Smooth muscle cell (in vitro differentiated cells): ENCODE measurements at regions not wholly inside any gene's neighbourhood (a gene's known extent, or its start where the extent isn't known, plus 50 kb on each side); places are given as distances from the start of the nearest gene placed in this dataset.
A peak's percentile ranks its signal among the peaks of the same experiment; 100 is the strongest.

ENCODE experiments used
- DNase-seq: peaks from one replicate; lab custom pipeline; 2025; ENCODE audit not compliant: unreplicated experiment; lab: John Stamatoyannopoulos, UW
- H2AFZ ChIP-seq: fragments of 200-600 bp; sonication (generic); 2 replicates; pipeline ENCODE4 v1.6.0; 2016; ENCODE audit warnings: antibody characterized with exemption, low read depth, mild to moderate bottlenecking
- H3F3A ChIP-seq: fragments of 200-600 bp; sonication (generic); 2 replicates; pipeline ENCODE4 v1.6.0; 2017; ENCODE audit warnings: antibody characterized with exemption, low read depth
- H3K27ac ChIP-seq: fragments of 200-600 bp; sonication (generic); 2 replicates; pipeline ENCODE4 v1.5.1; 2016; ENCODE audit warnings: low read depth, mild to moderate bottlenecking
- H3K27me3 ChIP-seq: fragments of 200-600 bp; sonication (generic); 2 replicates; pipeline ENCODE4 v1.6.1; 2016; ENCODE audit warnings: low read depth, mild to moderate bottlenecking
- H3K36me3 ChIP-seq: fragments of 200-600 bp; sonication (generic); 2 replicates; pipeline ENCODE4 v1.5.1; 2016; ENCODE audit warnings: low read depth
- H3K4me1 ChIP-seq: fragments of 200-600 bp; sonication (generic); 2 replicates; pipeline ENCODE4 v1.5.1; 2016; ENCODE audit warnings: low read depth
- H3K4me2 ChIP-seq: fragments of 200-600 bp; sonication (generic); 2 replicates; pipeline ENCODE4 v1.6.0; 2016; ENCODE audit warnings: mild to moderate bottlenecking
- H3K4me3 ChIP-seq: fragments of 200-600 bp; sonication (generic); 2 replicates; pipeline ENCODE4 v1.5.1; 2016; ENCODE audit warnings: mild to moderate bottlenecking
- H3K79me2 ChIP-seq: fragments of 200-600 bp; sonication (generic); 2 replicates; pipeline ENCODE4 v1.6.0; 2016; ENCODE audit warnings: low read depth, mild to moderate bottlenecking
- H3K9ac ChIP-seq: fragments of 200-600 bp; sonication (generic); 2 replicates; pipeline ENCODE4 v1.6.0; 2016; ENCODE audit warnings: low read depth
- H3K9me3 ChIP-seq: fragments of 200-600 bp; sonication (generic); replicated peaks from 2 replicates; pipeline ENCODE4 v1.5.1; 2016; ENCODE audit warnings: low read depth
- H4K20me1 ChIP-seq: fragments of 200-600 bp; sonication (generic); 2 replicates; pipeline ENCODE4 v1.6.0; 2016; ENCODE audit warnings: low read depth
- WGBS: methylation state at CpG from one replicate; pipeline ENCODE4 v1.1.7; 2016; ENCODE audit warnings: low lambda C conversion rate; 5-methylcytosine and 5-hydroxymethylcytosine counted together
- TF ChIP-seq, protein P1 (sequence below): fragments of 200-600 bp; sonication (generic); IDR thresholded peaks from 2 replicates; pipeline ENCODE4 v1.5.1; 2017; ENCODE audit warnings: borderline replicate concordance, mild to moderate bottlenecking, antibody characterized with exemption; ENCODE audit not compliant: insufficient read depth, poor library complexity, severe bottlenecking

DNA sequence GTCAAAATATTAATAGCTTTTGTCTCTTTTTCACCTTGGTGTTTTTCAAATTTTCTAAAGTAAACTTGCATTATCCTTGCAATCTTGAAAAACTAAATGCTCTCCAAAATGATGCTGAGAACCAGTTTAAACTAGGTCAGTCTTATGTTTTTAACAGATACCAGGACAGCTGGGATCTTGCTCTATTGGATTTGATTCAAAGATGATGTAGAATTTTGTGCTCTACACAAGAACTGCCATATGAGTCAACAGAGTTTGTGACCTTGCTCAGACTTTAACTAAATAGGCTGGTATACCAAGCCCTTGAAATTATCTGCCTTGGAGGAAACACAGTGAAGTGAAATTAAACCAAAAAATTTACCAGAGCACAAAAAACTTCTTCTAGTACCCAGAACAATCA lies 991.1 kb downstream of the STPG2 start:
- Histone ChIP-seq H3K36me3 (no peaks in the 10 kb centered on the region), H3K27me3 (no peaks in the 10 kb centered on the region), H4K20me1 (no peaks in the 10 kb centered on the region), H3K9ac (no peak overlapping the region), H3K9me3 (no peaks in the 10 kb centered on the region), H2AFZ (no peak overlapping the region), H3K4me3 (no peak overlapping the region), H3K4me2 (no peak overlapping the region), H3K27ac (no peak overlapping the region), H3K79me2 (no peaks in the 10 kb centered on the region), H3F3A (no peaks in the 10 kb centered on the region), H3K4me1 (no peaks in the 10 kb centered on the region)
- DNase-seq = no peak
- TF ChIP-seq, protein P1, sequence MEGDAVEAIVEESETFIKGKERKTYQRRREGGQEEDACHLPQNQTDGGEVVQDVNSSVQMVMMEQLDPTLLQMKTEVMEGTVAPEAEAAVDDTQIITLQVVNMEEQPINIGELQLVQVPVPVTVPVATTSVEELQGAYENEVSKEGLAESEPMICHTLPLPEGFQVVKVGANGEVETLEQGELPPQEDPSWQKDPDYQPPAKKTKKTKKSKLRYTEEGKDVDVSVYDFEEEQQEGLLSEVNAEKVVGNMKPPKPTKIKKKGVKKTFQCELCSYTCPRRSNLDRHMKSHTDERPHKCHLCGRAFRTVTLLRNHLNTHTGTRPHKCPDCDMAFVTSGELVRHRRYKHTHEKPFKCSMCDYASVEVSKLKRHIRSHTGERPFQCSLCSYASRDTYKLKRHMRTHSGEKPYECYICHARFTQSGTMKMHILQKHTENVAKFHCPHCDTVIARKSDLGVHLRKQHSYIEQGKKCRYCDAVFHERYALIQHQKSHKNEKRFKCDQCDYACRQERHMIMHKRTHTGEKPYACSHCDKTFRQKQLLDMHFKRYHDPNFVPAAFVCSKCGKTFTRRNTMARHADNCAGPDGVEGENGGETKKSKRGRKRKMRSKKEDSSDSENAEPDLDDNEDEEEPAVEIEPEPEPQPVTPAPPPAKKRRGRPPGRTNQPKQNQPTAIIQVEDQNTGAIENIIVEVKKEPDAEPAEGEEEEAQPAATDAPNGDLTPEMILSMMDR = no peak

DNA sequence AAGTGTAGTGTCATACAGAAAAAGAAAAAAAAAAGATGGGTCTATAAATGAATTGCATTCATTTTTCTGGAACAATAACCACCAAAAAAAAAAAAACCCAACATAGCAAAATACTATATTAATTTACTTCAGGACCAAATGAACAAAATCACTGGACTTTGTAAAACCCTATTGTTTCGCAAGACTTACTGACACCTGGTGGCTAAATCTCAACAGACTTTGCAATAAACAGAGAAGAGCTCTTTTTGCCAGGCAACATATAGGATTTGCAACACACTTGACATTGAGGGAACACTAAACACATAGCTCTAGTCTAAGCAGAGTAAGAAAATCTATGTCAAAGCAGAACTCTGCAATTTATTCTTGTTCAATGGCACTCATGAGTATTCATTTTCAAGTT lies 990.2 kb downstream of the STPG2 start:
- H3K79me2 ChIP-seq = no peaks in the 10 kb centered on the region
- H3K36me3 ChIP-seq = no peaks in the 10 kb centered on the region
- no peaks in the 10 kb centered on the region for H3K9me3 ChIP-seq
- 84% methylated on average over 1 of the region's 1 CpG for WGBS
- H3K4me1 ChIP-seq = no peaks in the 10 kb centered on the region
- H3K27me3 ChIP-seq = no peaks in the 10 kb centered on the region
- TF ChIP-seq, protein P1 = peak; percentile 9
- H3K4me2 ChIP-seq = no peak overlapping the region
- H3K4me3 ChIP-seq = no peak overlapping the region
- H2AFZ ChIP-seq = no peak overlapping the region
- H3K27ac ChIP-seq = no peak overlapping the region
- DNase-seq = no peak
- H4K20me1 ChIP-seq = no peaks in the 10 kb centered on the region
- H3F3A ChIP-seq = no peaks in the 10 kb centered on the region
- H3K9ac ChIP-seq = no peak overlapping the region

DNA sequence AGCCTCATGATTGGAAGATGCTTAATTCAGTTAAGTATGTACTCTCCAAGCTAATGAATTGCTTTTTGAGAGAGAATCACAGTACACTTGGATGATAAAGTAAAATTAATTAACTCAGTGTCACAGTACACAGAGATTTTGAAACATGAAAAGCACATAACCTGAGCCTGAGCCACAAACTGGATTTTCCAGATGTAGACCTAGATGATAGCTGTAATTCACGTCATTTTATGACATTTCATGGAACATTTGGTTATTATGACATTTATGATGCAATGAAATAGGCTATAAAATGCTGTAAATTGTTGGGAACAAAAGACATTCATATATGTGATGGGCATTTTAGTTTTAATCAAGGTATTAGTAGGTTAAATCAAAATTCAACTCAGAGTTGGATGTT lies 983.7 kb downstream of the STPG2 start:
- no peak overlapping the region for H2AFZ ChIP-seq
- H3K4me2 ChIP-seq = no peak overlapping the region
- H3K27me3 ChIP-seq = no peaks in the 10 kb centered on the region
- DNase-seq = no peak
- H3K36me3 ChIP-seq = no peaks in the 10 kb centered on the region
- H3K27ac ChIP-seq = no peak overlapping the region
- no peak overlapping the region for H3K9ac ChIP-seq
- TF ChIP-seq, protein P1 = no peak
- no peaks in the 10 kb centered on the region for H4K20me1 ChIP-seq
- H3K4me3 ChIP-seq = no peak overlapping the region
- H3K4me1 ChIP-seq = no peaks in the 10 kb centered on the region
- no peaks in the 10 kb centered on the region for H3K79me2 ChIP-seq
- WGBS = 65% methylated on average over 1 of the region's 1 CpG
- no peaks in the 10 kb centered on the region for H3K9me3 ChIP-seq
- no peaks in the 10 kb centered on the region for H3F3A ChIP-seq

DNA sequence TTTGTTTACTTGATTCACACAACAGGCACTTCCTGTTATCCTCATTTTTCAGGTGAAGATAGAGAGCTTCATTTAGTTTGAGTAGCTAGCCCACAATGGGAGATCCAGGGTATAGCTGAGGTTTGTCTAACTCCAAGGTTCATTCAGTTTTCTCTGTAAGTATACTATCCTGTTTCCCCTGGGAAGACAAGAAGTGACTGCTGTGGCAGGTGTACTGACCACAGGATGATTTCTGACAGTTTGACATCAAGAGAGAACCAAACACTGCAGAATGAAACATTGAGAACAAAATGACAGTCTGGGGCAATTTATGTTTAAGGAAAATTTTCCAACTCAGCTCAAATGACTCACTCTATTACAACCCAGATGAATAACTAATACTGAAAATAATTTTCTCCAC lies 958.0 kb downstream of the STPG2 start:
- DNase-seq = no peak
- Histone ChIP-seq H2AFZ (peak overlapping the region; percentile 21), H3K9ac (no peak overlapping the region), H3K4me3 (no peak overlapping the region), H3K4me1 (no peaks in the 10 kb centered on the region), H3K9me3 (no peaks in the 10 kb centered on the region), H4K20me1 (no peaks in the 10 kb centered on the region), H3K27ac (no peak overlapping the region), H3K27me3 (no peaks in the 10 kb centered on the region), H3K4me2 (no peak overlapping the region), H3F3A (no peaks in the 10 kb centered on the region), H3K79me2 (no peaks in the 10 kb centered on the region), H3K36me3 (no peaks in the 10 kb centered on the region)
- TF ChIP-seq, protein P1 = no peak
